ENCODE measurements at regions not wholly inside any gene's neighbourhood (a gene's known extent, or its start where the extent isn't known, plus 50 kb on each side); places are given as distances from the start of the nearest gene placed in this dataset.
A peak's percentile ranks its signal among the peaks of the same experiment; 100 is the strongest.

- TF ChIP-seq ZNF462 (CRISPR knock-in tag; IDR thresholded peaks at IDR 0.05) (no peak), NANOG (IDR thresholded peaks at IDR 0.05; ENCODE audit: borderline replicate concordance) (no peak), ZNF331 (CRISPR knock-in tag; IDR thresholded peaks at IDR 0.05; ENCODE audit: low read depth) (no peak), REST (IDR thresholded peaks at IDR 0.05; ENCODE audit: unreplicated experiment) (no peak)
These were observed 114.5 kb downstream of the CDC14C start (continued) for GRCh38 chr7:49038821-49039358.

- H3K4me3 Mint-ChIP-seq: no peak overlapping the region
These were observed 136.4 kb downstream of the CDC14C start for GRCh38 chr7:49060743-49061142.

More at GRCh38 chr7:49060743-49061142, 136.4 kb downstream of the CDC14C start:
- Histone ChIP-seq H3K27ac (ENCODE audit: low read depth) (no peak overlapping the region), H3K9me2 (ENCODE audit: insufficient read depth) (no peaks in the 10 kb centered on the region), H3K36me3 (ENCODE audit: insufficient read depth) (no peaks in the 10 kb centered on the region), H3K4me1 (ENCODE audit: insufficient read depth) (no peaks in the 10 kb centered on the region), H3K4me2 (no peak overlapping the region), H4K20me1 (replicated peaks; ENCODE audit: insufficient read depth) (no peaks in the 10 kb centered on the region), H3F3A (replicated peaks; ENCODE audit: low read depth) (no peaks in the 10 kb centered on the region), H3K4me3 (no peak overlapping the region), H3K79me2 (replicated peaks; ENCODE audit: insufficient read depth) (no peaks in the 10 kb centered on the region), H2AFZ (peak overlapping the region; percentile 34; the same call in 1 of the 2 replicates), H3K27me3 (ENCODE audit: insufficient read depth) (no peaks in the 10 kb centered on the region)
- H3K27ac Mint-ChIP-seq: no peak overlapping the region
- peaks cover 21% of the 10 kb centered on the region; the same call in 2 of the 3 replicates for H3K9me3 Mint-ChIP-seq
- H3K36me3 Mint-ChIP-seq (ENCODE audit: low read depth): peaks cover 16% of the 10 kb centered on the region; the same call in 2 of the 3 replicates
- TF ChIP-seq POLR2AphosphoS5 (IDR thresholded peaks at IDR 0.05; ENCODE audit: low read depth) (no peak), NANOG (IDR thresholded peaks at IDR 0.05; ENCODE audit: borderline replicate concordance) (no peak)
- H3K4me1 Mint-ChIP-seq: no peaks in the 10 kb centered on the region
- H3K27me3 Mint-ChIP-seq (ENCODE audit: insufficient read depth, low read depth, poor library complexity): no peaks in the 10 kb centered on the region
- DNase-seq (ENCODE audit: low spot score) (no peak), ATAC-seq (no peak)

Data from GM23338 (cell line).